Ecto neural progenitor cell (in vitro differentiated cells): ENCODE measurements at regions not wholly inside any gene's neighbourhood (a gene's known extent, or its start where the extent isn't known, plus 50 kb on each side); places are given as distances from the start of the nearest gene placed in this dataset.

ENCODE experiments used
- DNase-seq: peaks from one replicate; pipeline ENCODE4 v3.0.0-alpha.2; 2018; ENCODE audit warnings: low spot score

GRCh38 chr18:25810736-25811135 is 279.7 kb downstream of the SS18 start:
- DNase-seq = no peak

- no peak for DNase-seq
Observed at GRCh38 chr18:25805939-25806338, 284.5 kb downstream of the SS18 start.

- DNase-seq = no peak
Observed at GRCh38 chr18:25805323-25805722, 285.1 kb downstream of the SS18 start.

GRCh38 chr18:25799231-25799630 is 291.2 kb downstream of the SS18 start:
- no peak for DNase-seq

GRCh38 chr18:25798046-25798445 is 292.4 kb downstream of the SS18 start:
- DNase-seq = no peak

GRCh38 chr18:25795213-25795612 is 295.2 kb downstream of the SS18 start:
- no peak for DNase-seq

- no peak for DNase-seq
Observed at GRCh38 chr18:25787276-25787675, 303.1 kb downstream of the SS18 start.

- no peak for DNase-seq
Observed at GRCh38 chr18:25786758-25787157, 303.7 kb downstream of the SS18 start.

GRCh38 chr18:25780105-25780504 is 310.3 kb downstream of the SS18 start:
- DNase-seq = no peak

GRCh38 chr18:25771796-25772195 is 318.6 kb downstream of the SS18 start:
- DNase-seq = no peak

GRCh38 chr18:25764777-25765176 is 325.6 kb downstream of the SS18 start:
- DNase-seq = no peak

- no peak for DNase-seq
Observed at GRCh38 chr18:25759111-25759510, 331.3 kb downstream of the SS18 start.

GRCh38 chr18:25743646-25744151 is 346.7 kb downstream of the SS18 start:
- peak; percentile 75 for DNase-seq

- DNase-seq = no peak
Observed at GRCh38 chr18:25739376-25739775, 351.0 kb downstream of the SS18 start.

- DNase-seq = no peak
Observed at GRCh38 chr18:25737710-25738311, 352.6 kb downstream of the SS18 start.

GRCh38 chr18:25736516-25736915 is 353.9 kb downstream of the SS18 start:
- DNase-seq = no peak

GRCh38 chr18:25735459-25735858 is 355.0 kb downstream of the SS18 start:
- DNase-seq = no peak

GRCh38 chr18:25734336-25734735 is 356.1 kb downstream of the SS18 start:
- no peak for DNase-seq

- DNase-seq = no peak
Observed at GRCh38 chr18:25732862-25733261, 357.6 kb downstream of the SS18 start.

- DNase-seq = no peak
Observed at GRCh38 chr18:25729072-25729471, 361.3 kb downstream of the SS18 start.

GRCh38 chr18:25727281-25727985 is 363.0 kb downstream of the SS18 start:
- DNase-seq = no peak

GRCh38 chr18:25726298-25726697 is 364.1 kb downstream of the SS18 start:
- DNase-seq = peak; percentile 55

GRCh38 chr18:25725501-25725900 is 364.9 kb downstream of the SS18 start:
- DNase-seq = no peak

- no peak for DNase-seq
Observed at GRCh38 chr18:25724997-25725396, 365.4 kb downstream of the SS18 start.
